GM21723 (cell line): ENCODE measurements at regions not wholly inside any gene's neighbourhood (a gene's known extent, or its start where the extent isn't known, plus 50 kb on each side); places are given as distances from the start of the nearest gene placed in this dataset.

Source experiments
- ATAC-seq: cut with Tn5 transposase; IDR thresholded peaks from one replicate; pipeline ENCODE4 v1.9.1; 2021; ENCODE audit warnings: mild to moderate bottlenecking, moderate library complexity; ENCODE audit not compliant: unreplicated experiment

DNA sequence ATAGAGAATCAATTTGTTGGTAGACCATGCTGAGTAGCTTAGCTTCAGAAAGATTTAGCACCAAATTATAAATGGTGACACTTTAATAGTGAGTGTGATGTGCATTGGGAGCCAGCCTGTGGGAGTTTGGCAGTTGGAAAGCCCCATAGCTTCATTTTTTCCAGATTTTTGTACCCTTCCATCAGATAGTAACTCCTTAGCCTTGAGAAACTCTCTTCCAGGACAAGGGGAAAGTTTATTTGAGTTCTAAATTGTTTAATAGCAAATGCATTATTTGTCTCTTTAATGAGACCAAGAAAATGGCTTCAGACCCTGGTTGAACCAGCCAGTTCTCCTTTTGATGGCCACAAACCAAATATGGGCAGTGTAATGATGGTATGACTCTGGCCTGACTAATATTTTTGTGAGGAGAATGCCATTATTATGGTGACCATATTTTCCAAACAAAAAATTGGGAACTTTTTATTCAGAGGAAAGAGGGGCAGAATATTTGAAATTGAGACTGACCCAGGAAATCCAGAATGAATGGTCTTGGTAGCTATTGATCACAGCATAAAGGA is 49.8 kb downstream of the PLCE1 start:
- ATAC-seq = no peak

DNA sequence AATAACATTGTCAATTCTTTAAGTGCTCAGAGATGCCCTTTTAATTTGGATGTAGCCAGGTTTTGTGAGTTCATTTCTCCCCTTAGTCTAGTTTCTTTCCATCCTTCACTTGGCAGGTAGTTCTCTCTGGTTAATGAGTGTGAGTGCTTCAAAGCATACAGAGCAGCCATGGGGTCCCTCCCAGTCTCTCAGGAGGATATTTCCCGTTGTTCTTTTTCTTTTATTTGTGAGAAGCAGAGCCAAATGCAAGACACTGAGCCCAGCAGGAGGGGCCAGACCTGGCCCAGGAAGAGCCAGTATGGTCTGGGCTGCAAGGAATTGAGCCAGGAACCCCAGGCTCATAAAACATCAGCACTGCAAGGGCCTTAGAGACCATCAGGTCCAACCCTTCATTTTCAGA is 52.4 kb downstream of the PLCE1 start:
- ATAC-seq = no peak

DNA sequence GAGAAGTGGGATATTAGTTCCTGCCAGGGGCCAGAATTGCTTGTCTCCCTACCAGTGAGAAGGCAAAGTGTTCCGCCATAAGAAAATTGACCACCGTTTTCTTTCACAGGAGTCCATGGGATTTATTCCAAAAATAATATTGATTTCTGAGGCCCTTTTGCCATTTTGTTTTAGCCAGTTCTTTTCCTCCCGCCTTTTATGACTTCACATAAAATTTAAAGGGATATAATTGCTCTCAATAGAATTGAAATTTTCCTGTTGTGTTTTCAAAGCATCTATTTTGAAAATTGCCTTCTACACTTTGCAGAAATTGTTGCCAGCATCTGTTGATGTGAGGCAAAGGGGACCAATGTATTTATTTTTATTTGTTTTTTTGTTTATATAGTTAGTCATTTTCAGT is 53.6 kb downstream of the PLCE1 start:
- no peak for ATAC-seq

DNA sequence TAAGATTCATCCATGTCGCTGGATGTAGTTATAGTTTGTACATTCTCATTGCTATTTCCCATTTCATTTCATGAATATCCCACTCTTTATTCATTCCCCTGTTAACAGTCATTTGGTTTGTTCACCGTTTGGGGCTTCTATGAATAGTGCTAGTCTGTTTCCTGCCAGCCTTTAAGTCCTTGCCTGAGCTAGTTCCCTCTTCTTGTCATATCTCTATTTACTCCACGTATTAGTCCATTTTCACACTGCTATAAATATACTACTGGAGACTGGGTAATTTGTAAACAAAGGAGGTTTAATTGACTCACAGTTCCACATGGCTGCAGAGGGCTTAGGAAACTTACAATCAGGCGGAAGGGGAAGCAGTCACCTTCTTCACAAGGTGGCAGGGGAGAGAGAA is 56.2 kb downstream of the PLCE1 start:
- no peak for ATAC-seq

DNA sequence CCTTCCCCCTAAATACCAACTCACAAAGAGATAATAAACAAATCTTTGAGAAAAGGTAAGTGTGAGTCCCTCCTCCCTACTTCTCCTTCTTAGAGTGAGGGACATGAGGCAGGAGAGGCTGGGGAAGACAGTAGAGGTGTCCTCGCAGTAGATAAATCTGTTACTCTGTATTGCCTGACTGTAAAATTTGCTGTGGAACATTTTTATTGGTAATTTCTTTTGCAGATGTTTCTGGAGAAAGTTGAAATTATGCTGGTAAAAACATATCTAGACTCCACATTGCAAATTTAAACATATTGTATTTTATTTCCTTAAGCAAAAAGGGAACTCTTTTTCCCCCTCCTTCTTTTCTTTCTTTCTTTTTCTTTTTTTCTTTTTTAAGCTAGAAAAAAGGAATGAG is 58.5 kb downstream of the PLCE1 start:
- no peak for ATAC-seq

DNA sequence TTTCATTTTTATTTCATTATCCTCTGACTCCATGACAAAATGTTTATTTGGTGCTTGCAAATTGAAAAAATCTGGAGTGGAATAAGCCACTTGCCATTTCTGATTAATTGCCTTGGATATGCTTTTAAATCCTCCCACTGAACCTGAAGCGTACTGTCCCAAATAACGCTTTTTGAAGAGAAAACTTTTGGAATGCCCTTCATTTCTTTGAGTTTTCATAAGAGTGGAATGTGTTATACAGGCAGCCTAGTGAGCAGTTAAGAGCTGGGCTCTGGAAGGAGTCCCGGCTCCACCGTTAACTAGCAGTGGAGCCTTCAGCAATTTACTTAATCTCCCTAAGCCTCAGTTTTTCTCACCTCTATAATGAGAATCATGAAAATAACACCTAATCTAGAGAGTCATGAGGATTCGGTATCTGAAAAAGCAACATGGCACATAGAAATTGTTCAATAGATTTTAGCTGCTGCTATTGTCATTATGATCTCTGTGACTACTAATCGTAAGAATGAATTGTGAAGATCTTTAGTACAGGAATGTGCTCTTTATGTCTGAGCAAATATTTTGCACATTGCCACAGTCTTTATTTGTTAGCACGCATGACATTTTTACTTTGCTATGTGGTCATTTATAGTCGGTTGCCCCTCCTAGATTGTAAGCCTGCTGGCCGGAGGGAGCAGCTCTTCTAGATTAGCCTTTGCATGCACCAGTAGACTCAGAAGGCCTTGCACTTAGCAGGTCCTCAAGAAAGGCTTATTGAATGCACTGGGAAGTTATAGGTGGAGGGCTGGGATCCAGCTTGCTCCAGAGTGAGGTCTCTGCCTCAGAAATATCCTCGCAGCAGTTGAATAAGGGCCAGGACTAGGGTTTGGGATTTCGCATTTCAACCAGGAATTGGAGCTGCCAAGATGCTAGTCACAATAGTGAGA is 59.4 kb downstream of the PLCE1 start:
- ATAC-seq = no peak

DNA sequence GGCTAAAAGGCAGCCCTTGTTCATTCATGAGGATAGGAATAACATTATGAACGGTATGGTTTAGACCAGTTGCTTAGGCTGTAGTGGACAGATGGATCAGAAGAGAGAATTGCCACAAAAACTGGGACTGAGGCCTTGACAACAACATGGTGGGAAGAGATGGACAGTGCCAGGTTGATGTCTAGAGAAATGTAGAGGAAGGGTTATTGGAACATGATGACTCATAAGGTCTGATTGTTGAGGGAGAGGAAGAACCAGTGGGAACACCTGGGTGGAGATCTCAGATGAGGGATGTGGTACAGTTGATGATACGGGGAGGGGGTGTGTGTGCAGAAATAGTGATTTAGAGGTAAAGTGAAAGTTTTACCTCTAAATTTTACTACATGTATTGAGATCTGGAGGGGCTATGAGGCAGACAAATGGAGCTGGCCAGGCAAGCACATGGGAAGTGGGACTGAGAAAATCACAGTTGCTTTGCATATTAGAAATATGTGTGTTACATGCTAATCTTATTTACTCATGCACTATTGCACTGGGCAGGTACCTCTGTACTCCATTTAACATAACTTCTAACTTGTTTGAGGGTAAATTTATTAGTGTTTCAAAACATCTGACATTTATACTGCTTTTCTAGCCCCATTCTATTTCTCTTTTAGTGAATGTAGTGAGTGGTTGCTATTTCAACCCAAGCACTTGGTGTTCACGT is 65.6 kb downstream of the PLCE1 start:
- no peak for ATAC-seq

DNA sequence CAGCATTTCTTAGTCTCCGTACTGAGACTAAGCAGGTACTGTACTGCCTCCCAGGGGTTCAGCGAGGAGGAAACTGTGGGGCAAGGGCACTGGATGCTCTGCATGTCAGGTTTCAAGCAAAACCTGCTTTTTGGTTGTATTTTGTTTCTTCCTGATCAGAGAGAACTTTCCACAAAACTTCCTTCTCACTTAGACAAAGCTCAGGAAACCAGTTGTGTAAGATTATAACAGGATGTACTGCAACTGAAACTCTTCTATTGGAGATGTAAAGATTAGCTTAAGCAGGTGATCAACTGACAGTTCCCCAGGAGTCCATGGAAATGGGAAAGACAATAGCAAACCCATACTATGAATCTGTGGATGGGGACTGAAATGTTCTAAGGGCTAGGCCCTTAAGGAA is 67.3 kb downstream of the PLCE1 start:
- ATAC-seq = no peak

DNA sequence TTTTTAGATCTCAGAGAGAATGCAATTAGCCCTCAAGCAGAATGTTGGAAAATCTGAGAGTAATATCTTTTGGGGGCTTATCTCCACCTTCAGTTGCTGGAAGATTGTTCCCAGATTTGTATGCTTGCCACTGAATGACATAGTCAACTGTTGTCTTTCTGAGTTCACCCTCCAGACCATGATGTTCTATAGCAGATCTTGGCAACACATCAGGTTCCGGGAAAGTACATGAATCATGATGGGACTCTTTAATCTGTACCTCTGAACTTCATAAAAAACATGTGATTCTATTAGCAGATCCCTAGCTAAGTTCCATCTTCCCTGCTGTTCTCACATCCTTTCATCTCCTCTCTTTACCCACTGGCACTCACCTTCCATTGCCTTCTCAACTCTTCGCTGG is 68.9 kb downstream of the PLCE1 start:
- no peak for ATAC-seq

DNA sequence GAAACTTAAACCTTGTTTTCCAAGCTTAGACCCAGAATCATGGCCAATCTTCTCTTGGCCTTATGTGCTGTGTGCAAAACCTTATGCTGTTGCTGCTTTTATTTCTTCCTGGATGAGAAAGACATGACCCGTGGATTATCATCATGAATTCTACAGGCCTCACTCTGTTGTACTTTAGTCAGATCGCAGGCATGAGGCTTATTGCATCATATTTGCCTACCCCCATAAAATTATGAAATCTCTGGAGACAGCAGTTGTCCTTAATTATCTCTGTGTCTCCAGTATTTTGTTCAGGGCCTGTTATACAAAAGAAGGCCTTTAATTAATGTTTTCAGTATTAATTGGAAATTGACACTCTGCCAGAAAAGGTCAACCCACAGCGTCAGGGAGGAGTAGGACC is 71.6 kb downstream of the PLCE1 start:
- ATAC-seq = no peak

DNA sequence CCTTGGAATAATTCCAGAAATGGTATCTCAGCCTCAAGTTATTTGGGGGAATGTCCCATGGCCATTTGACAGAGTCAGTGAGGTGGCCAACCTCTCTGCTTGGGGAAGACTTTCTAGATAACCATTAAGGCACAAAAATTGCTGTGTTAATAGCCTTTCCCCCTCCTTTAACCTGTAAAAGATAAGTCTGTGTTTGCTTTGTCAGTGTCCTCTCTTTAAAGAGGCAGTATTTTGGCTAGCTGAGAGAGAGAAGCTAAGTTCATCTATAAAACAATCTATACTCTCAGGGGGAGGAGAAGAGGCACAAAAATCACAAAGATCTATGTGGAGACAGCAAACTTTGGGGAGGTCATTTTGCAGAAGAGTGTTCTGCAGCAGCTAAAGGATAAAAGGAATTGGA is 72.1 kb downstream of the PLCE1 start:
- ATAC-seq = no peak

DNA sequence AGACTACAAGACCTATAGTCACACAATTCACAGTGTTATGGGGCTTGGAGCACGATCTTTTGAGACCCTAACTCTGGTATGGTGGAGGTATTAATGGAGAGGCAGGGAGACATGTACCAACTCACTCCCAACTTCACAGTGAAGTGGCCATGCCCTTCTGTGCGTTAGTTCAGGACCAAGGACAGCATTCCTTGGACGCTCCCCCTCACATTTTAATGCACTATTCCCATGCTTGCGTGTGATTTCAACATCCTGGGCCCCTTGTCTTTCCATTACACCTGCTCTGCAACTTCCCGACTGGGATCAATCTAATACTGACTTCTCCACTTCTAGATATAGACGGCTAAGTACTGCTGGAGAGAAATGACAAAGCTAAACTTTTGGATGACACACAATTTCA is 72.7 kb downstream of the PLCE1 start:
- no peak for ATAC-seq

DNA sequence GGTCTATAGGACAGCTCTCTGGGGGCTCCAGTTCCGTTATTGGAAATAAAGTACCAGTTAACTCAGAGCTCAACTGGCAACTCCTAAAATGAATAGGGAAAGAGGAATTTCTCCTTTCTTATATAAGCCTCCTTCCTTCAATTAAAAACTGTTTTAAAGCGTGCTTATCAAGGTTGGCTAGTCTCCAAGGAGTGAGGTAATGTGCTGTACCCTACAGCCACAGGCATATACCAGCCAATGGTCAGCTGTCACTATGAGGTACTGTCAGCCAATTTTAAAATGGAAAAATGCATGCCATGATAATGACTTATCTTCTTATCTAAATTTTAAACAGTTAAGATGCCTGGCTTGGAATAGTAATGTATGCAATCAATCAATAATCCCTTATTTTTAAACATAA is 76.2 kb downstream of the PLCE1 start:
- no peak for ATAC-seq

DNA sequence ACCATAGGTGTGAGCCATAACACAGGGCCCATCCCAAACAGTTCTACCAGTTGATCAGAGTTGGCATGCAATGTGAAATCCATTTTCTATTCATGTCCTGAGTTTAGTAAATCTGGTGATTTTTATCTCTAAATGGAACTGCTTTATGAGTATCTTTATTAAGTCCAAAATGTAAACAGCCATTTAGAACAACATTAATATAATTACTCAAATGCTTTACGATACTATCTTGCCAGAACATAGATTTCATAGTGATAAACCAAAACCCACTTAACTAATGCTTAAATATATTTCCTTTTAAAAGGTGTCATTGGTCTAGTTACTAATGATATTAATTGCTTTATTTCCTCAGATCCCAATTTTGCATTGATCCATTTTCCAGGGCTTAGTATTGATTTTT is 80.7 kb downstream of the PLCE1 start:
- ATAC-seq = no peak

DNA sequence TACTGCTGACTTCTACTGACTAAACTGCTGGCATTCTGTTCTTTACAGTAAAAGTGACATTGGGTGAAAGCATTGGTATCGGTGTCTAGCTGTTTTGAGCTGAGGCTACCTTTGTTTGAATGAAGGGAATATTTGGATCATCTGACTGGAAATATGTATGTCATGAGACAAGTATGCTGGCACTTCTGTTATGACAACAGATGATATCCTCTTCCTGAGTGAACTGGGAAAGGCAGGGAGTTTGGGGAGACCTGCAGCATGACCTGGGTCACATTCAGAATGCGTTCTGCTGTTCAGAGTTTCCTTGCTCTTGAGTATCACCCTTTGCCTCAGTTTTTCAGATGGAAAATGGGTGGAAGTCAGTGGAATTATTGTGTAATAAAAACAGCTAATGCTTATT is 81.8 kb downstream of the PLCE1 start:
- ATAC-seq = no peak

DNA sequence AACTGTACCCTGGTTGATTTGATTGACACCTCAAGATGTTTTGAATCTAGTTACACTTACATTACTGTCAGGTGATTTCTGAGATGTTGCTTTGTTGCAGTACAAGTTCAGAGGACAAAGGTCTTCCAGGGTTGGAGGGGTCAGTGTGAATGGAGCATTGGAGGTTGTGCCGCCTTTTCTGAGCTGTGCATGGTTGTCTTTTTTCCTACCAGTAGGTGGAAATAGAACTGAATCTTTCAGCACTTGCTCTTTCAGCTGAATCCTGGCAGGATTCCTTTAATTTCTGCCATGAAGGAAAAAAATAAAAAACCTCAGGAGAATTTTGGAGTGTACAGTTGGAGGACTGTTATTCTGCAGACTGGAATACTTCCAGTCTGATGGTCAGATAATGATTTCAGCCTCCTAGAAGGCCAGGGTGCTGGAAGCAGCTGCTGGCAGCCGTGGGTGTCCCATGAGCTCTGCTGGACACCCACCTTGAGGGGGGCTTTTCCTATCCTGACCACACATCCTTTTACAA is 82.7 kb downstream of the PLCE1 start:
- no peak for ATAC-seq

DNA sequence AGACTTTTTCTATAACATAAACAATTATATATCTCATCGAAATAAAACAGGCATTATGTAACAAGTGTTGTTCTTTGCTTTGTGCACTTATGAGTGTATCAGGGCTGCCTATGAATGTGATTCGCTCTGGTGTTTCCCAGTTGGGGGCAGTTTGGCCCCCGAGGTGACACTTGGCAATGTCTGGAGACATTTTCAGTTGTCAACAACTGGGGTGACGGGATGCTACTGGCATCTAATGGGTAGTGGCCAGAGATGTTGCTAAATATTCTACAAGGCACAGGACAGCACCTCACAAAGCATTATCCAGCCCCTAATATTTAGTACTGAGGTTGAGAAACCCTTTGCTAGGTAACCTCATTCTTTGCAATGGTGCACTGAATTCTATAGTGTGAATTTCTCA is 83.3 kb downstream of the PLCE1 start:
- ATAC-seq = no peak

DNA sequence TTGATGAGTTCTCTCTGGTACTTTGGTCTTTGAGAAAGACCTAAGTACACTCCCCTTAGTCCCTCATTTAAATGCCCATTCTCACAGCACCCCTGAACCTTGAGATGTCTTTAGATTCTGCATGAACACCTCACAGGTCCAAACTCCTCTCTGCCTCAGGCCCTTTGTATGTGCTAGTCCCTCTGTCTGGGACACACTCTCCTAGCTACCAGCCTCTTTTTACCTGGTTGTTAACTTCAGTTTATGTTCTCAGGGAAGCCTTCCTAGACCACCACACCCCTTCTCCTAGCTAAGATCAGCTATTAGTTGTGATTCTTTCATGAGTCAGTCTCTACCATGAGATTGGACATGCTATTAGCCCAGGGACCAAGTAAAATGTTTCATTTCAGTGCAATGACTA is 86.4 kb downstream of the PLCE1 start:
- ATAC-seq = no peak

DNA sequence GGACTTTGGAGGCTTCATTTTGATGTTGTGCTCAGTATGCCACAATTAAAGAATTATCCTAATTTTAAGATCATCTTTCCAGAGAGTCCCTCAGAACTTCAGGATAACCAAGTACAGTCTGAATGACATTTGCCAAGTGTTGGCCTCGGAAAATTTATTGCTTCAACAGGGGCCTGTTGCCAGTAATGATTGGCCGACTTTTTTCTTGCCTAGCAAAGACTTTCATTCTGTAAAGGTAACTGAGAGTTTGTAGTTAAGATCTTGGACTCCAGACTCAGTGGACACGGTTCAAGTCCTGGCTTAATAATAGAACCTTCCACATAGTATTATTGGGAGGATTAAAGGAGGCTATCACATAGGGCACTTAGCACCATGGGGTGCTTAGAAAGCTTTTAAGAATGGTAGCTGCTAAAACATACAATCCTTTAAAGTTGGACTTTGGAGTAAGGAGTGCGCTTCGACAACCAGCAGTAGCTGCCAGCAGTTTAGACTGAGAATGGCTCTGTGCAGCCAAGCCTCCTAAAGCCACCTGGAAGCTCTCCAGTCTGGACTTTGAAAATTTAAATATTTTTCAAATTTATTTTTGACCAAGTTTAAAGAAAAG is 90.0 kb downstream of the PLCE1 start:
- no peak for ATAC-seq

DNA sequence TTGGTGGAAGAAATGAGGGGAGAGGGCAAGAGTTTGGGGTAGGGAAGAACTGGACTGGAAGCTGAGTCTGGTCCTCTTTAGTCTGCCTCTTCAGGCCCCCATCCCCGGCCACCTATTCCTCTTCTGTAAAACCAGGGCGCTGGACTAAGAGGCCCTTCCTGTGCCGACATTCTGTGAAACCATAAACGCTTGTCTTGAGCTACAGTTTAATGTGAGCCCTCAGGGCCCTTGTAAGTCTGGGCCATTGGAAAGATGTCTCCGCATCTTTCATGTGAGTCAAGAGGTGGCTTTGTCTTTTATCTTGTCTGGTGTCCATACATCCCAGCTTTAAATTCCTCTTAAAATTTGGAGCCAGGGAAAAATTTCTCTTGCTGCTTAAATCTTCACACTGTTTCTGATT is 90.6 kb downstream of the PLCE1 start:
- no peak for ATAC-seq

DNA sequence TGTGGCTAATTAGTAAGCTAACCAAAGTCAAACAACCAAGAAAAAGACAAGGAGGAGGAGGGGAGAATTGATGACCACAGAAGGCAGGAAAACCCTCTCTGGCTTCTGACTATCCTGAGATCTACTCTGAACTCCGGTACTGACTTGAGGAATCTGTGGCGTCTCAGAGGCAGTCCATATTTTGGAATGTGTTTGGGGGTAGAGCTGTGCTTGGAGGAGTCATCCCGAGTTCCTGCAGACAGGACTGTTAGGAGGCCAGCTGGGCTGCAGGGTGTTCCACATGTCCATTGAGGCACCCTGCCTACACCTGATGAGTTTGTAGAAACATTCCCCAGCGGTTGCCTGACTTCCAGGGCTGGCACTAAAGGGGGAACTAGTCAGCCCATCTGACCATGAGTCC is 91.6 kb downstream of the PLCE1 start:
- ATAC-seq = no peak
